NCI-H69 (cell line): ENCODE measurements at regions not wholly inside any gene's neighbourhood (a gene's known extent, or its start where the extent isn't known, plus 50 kb on each side); places are given as distances from the start of the nearest gene placed in this dataset.
"Not testable (repeated sequence)": the region's sequence is repeated elsewhere in the genome, so short reads cannot be mapped to it uniquely, and the experiment has no call there.

Source experiments
- DNase-seq: peaks from one replicate; lab custom pipeline; 2025; lab: John Stamatoyannopoulos, UW

DNA sequence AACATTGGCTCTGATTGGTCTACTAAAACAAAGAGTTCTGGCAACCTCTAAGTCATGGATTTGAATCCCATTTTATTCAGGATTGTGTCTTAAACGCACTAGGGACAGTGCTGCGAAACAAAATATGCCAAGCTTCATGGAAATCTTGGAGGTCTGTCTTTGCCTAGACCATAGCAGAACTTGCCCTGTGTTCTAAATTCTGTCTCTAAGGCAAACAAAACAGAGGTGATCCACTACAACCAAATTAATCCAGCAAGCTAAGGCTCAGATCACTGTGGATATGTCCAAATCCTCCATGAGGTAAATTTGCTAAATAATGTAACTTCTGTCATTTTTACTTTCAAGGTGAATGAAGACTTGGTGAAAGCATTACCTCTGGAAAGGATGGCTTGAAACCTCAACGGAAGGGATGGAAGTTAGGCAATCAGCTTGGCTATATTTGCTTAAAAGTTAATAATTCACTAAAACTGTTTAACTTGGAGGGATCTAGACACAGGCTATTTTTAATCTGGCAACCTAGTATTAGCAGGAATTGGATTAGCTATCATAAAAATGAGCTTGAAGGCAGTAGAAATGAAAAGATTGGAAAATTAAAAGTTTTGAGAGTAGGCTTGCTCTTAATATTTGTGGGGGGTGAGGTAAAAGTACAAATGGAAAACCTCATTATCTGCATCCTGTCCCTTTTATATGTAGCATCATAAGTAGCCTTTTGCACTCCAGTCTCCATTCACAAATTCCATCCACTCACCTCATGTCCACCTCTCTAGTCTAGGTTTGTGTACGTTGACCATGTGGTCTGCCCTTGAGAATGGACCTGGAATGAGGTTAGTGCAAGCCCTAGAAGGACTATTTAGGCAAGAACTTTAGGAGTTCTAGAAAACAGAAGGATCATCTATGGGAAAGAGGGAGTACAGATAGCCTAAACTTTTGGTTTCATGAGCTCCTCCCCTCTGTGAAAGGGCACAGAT is 176.2 kb downstream of the SMC2 start:
- DNase-seq, result no peak

DNA sequence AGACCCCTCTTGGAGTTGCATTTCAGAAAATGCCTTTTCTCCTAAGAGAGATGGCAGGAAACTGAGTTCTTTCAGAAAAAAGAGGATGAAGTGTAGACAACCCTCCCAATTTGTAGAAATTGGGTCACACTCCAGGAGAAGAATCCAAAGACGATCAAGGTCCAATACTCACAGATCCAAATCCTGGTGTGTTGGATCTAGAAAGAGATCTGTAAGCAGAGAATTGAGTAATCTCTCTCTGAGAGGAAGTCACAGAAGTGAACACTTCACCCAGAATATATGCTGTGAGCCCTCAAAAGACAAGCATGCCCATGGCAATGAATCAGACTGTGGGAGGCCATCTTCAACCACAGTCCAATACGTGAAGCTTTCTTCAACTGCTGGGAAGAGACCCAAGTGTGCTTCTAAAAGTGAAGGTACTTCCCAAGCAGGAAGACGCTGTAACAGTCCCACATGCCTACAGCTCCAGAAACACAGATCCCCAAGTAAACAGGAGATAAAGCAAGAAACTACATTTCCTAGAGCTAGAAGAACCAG is 182.7 kb downstream of the SMC2 start:
- no peak for DNase-seq

DNA sequence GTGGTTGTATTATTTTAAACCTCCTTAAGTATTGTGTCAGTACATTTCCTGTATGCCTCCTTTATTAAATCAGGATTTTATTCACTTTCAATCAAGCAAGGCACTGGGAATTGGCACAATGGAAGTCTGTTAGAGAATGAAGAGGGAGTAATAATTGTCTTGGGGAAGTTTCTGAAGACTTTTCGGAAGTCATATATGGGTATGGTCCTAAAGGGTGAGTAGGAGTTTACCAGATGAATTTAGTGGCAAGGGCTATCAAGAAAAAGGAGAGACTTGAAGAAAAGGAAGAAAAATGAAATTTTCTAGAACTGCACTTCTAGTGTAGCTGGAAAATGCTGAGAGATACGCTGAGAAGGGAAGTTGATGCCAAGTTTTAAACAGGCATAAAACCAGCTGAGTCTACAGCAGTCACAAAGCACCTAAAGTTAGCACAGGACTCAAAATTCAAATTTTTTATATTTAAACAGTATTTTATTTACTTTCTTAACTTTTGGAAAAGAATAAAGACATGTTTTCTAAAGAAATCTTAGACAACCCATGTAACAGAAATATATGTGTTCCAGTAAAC is 184.9 kb downstream of the SMC2 start:
- DNase-seq, result no peak

DNA sequence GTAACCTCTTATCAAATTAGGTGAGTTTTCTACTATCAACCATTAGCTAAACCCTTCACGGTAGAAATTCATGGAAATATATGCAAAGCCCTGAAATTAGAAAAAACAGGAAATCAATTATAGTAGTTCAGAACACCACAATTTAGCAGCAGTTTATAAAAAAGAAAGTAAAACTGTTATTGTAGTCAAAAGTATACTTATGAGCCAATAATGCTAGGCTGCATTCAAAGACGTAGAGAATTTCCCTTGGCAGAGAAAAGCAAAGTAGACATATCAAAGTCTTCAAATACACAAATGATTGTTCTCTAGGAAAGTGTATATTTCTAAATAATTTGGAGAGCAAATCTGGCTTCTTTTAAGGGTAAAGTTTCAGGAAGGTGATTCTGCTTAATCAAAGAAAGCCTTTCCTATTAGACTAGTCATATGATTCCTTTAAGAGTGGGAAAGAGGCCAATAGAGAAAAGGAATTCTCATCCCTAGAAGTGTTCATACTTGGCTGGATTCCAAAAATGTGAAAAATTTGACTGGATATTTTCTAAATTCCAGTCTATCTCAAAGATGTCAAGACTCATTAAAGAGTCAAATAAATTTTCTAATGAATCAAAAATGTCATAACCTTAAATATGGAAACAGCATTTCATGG is 185.5 kb downstream of the SMC2 start:
- peak; percentile 11 for DNase-seq

DNA sequence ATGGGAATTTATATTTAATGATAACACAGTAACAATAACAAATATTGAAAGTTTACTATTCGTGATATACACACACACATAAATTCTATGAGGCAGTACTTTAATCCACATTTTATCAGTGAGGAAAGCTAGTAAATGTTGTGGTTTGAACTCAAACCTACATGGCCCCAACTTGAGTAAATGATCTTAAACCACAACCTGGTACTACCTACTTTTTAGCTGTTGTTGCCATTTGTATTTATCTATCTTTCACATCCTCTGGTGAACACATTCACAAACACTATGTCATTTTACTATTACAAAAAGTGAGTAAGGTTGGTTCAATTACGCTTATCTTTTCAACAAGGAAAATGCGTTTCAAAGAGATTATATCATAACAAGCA is 186.1 kb downstream of the SMC2 start:
- no peak for DNase-seq

DNA sequence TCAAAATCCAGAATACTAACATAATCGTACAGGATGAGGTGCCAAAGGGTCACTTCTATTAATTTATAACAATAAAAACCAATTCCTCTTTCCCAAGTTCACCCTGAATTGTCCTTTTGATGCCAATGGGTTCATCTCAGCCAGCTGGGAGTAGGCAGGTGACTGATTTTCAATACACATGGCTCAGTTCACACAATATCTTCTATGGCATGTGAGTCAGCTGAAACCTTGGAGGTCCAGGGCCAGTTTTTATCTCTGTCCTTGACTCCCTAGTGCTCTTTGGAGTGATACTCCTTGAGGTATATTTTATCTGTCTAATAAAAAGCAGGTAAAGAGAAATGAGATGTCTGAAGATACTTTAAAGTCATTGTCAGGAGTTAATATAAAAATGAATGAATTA is 186.6 kb downstream of the SMC2 start:
- DNase-seq, result no peak

DNA sequence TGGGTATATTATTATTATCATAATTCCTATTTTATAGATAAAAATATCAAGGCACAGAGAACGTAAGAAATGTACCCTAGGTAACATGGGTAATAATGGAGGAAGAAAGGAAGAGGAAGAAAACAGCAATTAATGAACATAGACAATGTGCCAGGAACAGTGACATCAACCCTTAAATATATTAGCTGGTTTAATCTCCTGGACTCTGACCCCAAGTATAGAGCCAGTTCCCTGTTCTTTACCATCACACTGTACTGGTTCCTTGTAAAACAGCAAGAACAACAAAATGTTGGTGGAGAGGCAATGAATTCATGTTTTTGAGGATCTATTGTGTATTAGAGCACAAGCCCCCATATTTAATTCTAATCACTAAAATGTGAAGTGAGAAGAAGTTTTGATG is 192.1 kb downstream of the SMC2 start:
- no peak for DNase-seq

DNA sequence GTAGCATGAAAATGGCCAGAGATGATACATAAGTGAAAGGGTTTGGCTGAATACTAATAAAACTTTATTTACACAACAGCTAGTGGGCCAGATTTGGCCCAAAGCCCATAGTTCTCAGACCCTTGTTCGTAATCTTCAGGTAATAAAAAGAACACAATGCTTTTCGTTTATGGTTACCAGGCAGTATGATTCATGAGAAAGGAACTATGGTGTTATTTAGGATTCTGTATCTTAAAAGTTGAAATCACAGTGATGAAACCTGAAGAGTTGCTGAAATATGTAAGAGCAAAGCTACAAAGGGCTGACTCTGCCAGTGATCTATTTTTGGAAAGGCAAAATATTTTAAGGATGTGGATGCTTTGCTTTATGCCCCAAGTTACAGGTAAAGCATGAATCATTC is 192.7 kb downstream of the SMC2 start:
- peak; percentile 69 for DNase-seq

DNA sequence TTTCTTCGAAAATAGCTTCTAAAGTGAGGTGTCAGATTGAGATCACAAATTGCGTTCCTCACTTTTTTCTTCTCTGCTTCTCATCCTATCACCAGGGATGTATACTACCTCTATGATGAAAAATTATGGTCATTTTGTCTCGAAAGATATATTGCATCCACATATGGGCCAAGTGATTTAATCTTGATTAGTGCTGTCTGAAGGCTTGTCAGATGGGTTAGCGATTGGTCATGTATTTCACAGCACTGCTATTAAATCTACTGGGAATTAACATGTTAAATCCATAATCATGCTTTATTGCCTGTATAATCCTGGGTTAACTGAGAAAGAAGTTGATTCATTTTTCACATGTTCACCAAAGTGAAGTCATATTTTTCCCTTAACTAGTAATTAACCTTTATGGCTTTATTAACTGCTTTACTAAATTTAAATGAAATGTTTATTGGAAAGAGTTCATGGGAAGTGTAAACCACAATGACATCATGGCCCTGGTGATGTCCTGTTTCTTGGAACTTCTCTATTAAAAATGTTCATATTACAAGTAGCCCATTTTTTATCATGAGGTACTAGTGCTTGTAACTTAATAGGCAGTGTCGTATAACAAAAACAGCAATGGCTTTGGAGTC is 193.3 kb downstream of the SMC2 start:
- DNase-seq, result peak; percentile 61

DNA sequence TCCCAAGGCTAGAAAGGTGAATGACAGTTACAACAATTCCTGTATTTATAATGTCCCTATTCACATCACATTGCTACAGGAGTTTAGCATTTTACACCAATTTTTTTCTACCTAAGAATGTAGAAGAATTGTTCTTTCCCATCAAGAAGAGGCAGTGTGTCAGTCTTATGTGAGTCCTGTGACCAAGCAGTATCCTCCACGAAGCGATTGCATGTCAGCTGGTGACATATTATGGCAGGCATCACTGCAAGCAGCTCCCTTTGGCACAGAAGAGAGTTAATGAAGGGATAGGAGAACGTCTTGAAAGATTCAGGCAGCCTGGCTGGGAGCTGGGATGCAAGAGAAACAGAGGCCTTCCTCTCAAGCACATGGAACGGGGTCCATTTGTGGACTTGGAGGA is 199.8 kb downstream of the SMC2 start:
- no peak for DNase-seq

DNA sequence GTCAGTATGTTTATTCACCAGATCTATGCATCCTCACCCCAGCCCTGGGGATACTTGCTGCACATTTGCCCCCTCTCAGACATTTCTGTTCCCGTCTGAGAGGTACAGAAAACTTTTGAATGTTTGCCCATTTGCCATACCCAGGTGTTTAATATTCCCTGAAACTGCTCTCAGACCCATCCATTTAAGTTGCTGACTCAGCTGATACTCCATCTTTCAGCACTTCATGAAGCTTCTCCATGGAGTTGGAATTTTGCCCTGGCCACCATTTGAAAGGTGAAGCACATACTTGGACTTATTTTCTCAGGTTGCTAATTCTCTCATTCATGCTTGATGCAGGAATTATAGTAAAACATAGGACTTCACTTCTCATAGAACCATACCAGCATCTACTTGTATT is 203.9 kb upstream of the OR13F1 start:
- DNase-seq, result no peak

DNA sequence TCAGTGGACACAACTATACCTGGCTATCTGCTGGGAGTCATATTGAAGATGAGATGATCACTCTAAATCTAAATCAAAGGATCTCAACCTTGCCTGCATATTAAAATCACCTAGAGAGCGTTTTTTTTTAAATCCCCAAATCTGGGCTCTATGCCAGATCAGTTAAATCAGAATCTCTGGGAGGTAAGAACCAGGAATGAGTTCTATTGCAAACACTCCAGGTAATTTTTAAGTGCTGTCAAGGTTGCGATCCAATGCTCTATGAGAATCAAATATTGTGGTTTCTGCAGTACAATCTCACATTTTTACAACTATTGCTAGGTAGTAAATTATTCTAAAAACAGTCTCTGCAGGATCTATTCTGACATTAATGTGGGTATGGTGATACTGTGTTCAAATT is 202.3 kb upstream of the OR13F1 start:
- DNase-seq, result peak; percentile 83

DNA sequence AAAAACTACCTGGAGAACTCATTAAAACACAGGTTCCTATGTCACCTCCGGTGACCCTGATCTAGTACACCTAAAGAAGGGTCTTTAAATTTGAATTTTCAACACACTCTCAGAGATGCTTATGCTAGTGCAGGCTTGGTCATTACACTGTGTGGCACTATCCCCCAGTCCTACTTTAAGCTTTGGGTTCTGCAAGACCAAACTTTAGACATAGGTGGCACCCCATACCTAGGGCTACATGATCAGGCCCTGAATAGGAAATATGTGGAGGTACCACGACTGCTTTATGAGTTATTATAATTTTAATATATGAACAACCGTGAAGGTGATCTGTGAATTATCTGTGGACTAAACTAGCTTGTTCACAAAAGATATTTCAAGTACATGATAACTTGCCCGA is 201.3 kb upstream of the OR13F1 start:
- DNase-seq, result peak; percentile 21

DNA sequence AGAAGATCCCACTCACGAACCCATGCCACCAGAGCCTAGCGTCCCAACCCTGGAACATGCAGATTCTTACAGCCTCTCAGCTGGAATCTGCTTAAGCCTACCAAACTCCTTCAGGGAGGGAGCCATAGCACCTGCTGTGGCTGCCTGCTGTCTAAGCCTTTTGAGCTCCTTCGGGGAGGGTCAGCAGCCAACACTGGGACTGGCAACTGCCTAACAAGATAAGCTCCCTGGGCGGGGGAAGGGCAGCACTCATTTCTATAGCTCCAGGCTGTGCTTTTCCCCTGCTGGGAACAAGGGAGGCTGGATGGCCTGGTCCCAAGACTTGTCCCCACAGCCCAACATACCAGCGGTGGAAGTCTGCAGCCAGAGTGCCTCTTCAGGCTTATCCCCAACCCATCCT is 199.1 kb upstream of the OR13F1 start:
- DNase-seq, result no peak

DNA sequence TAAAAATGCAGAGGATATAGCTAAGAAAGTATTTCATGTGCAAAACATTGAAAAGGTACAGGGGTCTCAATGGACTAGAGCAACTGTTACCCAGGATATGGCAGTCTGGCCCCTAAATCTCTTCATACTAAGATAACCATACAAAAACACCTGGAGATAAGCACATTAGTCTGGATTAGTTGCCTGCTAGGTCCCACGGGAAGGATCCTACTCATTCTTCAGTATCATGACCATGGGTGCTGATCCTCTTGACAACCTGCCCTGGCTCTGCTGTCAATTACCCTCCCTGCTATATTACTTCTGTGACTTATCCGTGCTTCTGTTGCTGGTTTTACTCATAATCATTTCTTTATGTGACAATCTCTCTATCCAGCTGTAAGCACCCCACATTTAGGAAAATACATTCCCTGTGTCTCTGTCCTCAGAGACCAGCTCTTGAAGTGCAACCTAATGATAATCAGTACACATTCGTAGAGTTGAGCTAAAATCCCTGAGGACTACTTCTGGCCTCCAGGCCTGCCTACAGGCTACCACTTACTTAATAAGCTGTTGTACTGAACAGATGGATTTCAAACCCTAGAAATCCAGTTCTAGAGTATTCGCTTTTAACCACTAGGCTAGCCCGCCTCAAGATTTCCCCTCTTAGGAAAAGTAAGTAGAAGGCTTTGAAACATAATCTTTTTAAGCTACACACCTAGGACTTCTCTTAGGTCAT is 190.5 kb upstream of the OR13F1 start:
- peak; percentile 58 for DNase-seq

DNA sequence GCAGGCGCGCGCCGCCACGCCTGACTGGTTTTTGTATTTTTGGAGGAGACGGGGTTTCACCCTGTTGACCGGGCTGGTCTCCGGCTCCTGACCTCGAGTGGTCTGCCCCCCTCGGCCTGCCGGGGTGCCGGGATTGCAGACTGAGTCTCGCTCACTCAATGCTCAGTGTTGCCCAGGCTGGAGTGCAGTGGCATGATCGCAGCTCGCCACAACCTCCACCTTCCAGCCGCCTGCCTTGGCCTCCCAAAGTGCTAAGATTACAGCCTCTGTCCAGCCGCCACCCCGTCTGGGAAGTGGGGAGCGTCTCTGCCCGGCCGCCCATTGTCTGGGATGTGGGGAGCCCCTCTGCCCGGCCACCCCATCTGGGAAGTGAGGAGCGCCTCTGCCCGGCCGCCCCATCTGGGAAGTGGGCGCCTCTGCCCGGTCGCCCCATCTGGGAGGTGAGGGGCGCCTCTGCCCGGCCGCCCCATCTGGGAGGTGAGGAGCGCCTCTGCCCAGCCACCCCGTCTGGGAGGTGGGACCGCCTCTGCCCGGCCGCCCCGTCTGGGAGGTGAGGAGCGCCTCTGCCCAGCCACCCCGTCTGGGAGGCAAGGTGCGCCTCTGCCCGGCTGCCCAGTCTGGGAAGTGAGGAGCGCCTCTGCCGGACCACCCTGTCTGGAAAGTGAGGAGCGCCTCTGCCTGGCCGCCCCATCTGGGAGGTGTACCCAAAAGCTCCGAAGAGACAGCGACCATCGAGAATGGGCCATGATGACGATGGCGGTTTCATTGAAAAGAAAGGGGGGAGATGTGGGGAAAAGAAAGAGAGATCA is 187.7 kb upstream of the OR13F1 start:
- not testable (repeated sequence) for DNase-seq

DNA sequence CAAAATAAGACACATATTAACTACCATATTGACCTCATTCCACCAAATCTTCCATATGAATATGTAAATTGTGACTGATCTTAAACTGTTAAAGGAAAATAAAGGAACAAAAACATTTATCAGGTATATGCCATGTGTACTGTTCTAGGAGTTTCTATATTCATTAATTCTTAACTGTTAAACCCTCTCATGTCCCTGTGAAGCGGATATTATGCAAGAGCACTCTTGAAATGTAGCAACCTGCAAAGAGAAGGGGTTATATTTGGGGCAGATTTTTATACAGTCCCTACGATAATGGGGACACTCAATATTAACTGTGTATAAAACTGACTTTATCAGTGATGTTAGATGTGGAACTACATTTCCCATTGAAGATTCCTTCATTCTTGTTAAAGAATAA is 184.9 kb upstream of the OR13F1 start:
- peak; percentile 35 for DNase-seq

DNA sequence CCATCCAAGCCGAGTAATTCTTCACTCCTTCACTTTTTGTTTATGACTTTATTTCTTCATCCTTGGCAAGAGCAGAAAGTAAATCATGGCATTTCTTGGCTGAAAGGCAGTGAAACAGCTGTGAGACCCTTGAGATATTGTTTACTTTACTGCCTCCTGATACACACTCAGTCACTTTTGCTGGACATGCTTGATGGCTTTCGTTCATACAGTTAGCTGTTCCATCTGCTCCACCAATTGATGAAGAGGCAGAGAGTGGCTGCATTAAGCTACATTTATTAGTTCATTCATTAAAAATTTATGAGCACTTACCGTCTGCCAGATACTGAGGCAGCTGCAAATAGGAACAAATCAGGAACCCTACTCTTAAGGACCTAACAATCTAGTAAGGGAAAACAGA is 184.4 kb upstream of the OR13F1 start:
- DNase-seq, result peak; percentile 92

DNA sequence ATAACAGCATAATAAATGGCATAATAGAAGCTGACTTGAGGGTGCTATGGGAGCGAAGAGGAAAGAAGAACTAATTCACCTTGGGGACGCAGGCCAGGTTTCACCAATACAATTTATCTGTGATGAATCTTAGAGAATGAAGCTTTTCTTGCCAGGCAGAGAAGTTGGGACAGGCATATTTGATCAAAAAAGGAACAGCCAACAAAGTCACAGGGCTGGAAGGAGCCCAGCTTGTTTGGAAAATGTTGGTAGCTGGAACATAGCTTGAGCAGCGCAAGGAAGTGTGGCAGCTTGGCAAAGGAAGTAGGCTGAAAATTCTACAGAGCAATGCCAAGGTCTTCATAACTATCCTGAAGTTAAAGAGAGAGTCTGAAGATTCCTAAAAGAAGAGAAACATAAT is 181.5 kb upstream of the OR13F1 start:
- DNase-seq, result no peak

DNA sequence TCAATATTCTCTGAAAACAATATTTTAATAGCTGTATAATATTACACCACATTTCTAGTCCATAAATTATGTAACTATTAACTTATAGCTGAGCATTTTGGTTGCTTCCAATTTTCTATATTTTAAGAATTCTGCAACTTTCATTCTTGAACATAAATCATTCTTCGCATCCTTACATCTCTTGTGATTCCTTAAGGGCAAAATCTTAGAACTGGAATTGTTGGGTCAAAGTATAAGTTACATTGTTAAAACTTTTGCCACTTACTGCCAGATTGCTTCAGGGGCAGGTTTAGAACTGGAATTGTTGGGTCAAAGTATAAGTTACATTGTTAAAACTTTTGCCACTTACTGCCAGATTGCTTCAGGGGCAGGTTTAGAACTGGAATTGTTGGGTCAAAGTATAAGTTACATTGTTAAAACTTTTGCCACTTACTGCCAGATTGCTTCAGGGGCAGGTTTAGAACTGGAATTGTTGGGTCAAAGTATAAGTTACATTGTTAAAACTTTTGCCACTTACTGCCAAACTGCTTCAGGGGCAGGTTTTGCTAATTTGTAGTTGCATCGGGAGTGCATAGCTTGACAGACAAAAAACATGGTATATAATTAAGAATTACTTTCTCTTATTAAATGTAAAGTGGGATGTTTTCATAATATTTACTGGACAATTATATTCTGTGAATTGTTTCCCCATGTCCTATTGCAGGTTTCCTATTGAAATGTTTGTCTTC is 179.9 kb upstream of the OR13F1 start:
- DNase-seq, result not testable (repeated sequence)
